ENCODE measurements at regions not wholly inside any gene's neighbourhood (a gene's known extent, or its start where the extent isn't known, plus 50 kb on each side); places are given as distances from the start of the nearest gene placed in this dataset.

- no peak for TF ChIP-seq CTCF (conservative IDR thresholded peaks at IDR 0.05; ENCODE audit: low read length)
- TF ChIP-seq EZH2phosphoT487 (IDR thresholded peaks at IDR 0.05; ENCODE audit: borderline replicate concordance): no peak
Observed at GRCh38 chr10:108521827-108522492, 1357.5 kb upstream of the SORCS1 start.

Data from Loucy (cell line).